Peyer's patch (tissue), 4 donors: ENCODE measurements at regions not wholly inside any gene's neighbourhood (a gene's known extent, or its start where the extent isn't known, plus 50 kb on each side); places are given as distances from the start of the nearest gene placed in this dataset.

Source experiments
- POLR2A ChIP-seq, 2 donors: fragments of 450-650 bp; IDR thresholded peaks; one replicate each; pipeline ENCODE4 v1.5.1; 2017; ENCODE audit warnings: antibody characterized with exemption in 2 of 2, mild to moderate bottlenecking in 2 of 2, moderate library complexity in 2 of 2
- TF ChIP-seq, protein P1 (sequence below), 6 experiments: fragments of 450-650 bp in 4 of 6; fragments of 200-600 bp in 2 of 6; sonication (generic) in 1 of 6; IDR thresholded peaks; one replicate each; pipeline ENCODE4 v1.5.1; 2017 to 2019; ENCODE audit warnings: antibody characterized with exemption in 6 of 6, mild to moderate bottlenecking in 3 of 6, moderate library complexity in 1 of 6

DNA sequence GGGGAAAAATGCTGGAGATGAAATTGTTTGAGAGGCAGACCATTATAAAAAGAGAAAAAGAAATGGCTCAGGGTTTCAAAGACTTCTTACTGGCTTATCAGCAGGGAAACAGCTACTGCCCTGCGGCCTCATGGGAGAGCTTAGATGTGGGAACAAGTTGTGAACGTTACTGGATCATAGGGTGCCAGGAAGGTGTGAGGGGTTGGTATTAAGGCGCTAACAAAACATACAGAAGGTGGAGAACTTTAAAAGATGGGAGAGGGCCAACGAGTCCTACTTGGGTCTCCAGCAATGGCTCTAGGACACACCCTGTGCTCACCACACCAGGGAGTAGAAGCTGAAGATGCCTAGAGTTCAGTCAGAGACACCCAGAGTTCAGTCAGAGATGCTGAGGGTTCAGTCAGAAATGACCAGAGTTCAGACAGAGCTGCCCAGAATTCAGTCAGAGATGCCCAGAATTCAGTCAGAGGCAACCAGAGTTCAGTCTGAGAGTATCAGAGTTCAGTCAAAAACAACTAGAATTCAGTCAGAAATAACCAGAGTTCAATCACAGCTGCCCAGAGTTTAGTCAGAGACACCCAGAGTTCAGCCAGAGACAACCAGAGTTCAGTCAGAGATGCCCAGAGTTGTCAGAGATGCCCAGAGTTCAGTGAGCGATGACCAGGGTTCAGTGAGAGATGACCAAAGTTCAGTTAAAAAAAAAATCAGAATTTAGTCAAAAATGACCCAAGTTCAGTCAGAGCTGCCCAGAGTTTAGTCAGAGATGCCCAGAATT is 1103.6 kb downstream of the BCL11B start:
- TF ChIP-seq, protein P1, sequence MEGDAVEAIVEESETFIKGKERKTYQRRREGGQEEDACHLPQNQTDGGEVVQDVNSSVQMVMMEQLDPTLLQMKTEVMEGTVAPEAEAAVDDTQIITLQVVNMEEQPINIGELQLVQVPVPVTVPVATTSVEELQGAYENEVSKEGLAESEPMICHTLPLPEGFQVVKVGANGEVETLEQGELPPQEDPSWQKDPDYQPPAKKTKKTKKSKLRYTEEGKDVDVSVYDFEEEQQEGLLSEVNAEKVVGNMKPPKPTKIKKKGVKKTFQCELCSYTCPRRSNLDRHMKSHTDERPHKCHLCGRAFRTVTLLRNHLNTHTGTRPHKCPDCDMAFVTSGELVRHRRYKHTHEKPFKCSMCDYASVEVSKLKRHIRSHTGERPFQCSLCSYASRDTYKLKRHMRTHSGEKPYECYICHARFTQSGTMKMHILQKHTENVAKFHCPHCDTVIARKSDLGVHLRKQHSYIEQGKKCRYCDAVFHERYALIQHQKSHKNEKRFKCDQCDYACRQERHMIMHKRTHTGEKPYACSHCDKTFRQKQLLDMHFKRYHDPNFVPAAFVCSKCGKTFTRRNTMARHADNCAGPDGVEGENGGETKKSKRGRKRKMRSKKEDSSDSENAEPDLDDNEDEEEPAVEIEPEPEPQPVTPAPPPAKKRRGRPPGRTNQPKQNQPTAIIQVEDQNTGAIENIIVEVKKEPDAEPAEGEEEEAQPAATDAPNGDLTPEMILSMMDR (IDR thresholded peaks at IDR 0.05): no peak
- no peak for TF ChIP-seq POLR2A (IDR thresholded peaks at IDR 0.05)
